ENCODE measurements at regions not wholly inside any gene's neighbourhood (a gene's known extent, or its start where the extent isn't known, plus 50 kb on each side); places are given as distances from the start of the nearest gene placed in this dataset.
"Not testable (repeated sequence)": the region's sequence is repeated elsewhere in the genome, so short reads cannot be mapped to it uniquely, and the experiment has no call there.

DNA sequence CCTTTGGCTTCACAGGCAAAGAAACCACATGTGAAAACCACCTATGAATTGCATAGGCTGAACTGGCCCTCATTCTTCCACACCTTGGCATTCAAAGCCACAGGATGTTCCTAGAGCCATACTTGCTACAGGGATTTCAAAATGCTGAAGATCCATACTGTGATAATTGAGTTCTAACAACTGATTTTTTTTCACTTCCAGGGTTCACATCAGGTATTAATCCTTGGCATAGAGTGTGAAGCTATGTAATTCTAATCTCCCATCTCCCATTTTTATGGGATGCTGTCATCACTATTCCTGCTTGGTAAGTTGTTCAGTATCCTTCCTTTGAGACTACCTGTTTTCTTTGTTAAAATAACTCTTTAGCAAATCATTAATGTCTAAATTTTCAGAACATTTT lies 1569.2 kb upstream of the ADGRL3 start:
- no peak for DNase-seq

DNA sequence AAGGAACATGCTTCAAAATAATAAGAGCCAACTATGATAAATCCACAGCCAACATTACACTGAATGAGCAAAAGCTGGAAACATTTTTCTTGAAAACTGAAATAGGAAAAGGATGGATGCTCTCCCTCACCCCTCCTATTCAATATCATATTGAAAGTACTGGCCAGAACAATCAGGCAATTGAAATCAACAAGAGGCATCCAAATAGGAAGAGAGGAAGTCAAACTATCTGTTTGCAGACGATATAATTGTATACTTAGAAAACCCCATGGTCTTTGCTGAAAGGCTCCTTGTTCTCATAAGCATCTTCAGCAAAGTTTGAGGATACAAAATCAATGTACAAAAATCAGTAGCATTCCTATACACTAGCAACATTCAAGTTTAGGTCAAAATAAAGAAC lies 1562.5 kb upstream of the ADGRL3 start:
- no peak for DNase-seq

DNA sequence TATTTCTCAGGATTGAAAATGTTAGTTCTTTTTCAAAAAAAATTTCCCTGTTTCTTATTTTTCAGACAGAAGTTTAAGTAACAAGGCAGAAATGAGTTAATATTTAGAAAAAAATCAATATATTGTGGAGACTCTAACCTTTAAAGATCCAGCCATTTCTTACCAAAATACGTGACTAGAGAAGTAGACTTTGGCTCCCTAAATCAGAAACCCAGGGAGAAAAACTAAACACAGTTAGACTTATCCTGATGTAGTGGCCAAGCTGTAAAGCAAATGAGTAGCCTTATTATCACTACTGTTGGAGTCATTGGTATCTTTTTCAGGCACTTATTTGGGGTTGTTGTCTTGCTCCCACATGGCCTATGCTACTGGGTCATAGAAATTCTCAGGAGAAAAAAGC lies 1556.4 kb upstream of the ADGRL3 start:
- no peak for DNase-seq

DNA sequence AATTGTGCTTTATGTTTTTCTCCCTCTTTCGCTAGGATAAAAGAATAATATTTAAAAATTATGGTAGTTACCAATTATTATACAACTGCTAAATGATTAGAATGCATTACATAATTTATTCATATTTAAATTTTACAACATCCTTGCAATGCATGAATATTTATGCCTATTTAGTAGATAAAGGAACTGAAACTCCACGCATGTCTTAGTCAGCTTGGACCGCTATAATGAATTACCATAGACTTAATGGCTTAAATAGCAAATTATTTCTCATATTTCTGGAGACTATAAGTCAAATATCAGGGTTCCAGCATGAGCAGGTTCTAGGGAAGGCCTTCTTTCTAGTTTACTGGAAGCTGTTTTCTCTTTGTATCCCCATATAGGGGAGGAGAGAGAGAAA lies 1555.4 kb upstream of the ADGRL3 start:
- no peak for DNase-seq

DNA sequence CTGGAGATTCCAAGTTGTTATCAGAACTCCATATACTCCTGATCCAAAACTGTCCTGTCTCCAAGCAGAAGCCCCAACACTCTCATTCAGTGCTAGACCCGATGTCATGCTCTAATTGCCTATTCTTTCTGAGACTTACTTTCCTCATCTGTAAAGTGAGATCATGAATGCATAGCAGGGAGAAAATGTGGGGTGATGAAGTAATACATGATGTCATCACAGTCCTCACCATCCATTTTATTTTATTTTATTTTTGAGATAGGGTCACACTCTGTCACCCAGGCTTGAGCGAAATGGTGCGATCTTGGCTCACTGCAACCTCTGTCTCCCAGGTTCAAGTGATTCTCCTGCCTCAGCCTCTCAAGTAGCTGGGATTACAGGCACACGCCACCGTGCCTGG lies 1554.0 kb upstream of the ADGRL3 start:
- DNase-seq: no peak

DNA sequence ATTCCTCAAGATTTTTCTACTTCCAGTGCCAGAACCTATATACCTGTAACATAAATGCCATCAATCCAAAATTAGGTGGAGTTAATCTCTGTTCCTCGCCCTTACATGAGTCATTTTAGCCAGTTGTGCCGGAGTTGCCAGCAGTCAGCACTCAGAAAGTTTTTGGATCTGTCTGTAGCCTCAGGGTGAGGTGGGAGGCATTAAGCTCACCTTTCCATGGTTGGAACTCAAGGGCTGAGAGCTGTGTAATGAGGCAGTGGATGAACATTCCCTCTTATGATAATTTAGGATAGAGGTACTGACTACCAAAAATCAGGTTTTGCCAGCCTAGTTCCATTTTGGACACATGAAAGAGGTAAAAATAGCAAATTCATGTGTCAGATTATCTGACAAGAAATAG lies 1553.1 kb upstream of the ADGRL3 start:
- no peak for DNase-seq

DNA sequence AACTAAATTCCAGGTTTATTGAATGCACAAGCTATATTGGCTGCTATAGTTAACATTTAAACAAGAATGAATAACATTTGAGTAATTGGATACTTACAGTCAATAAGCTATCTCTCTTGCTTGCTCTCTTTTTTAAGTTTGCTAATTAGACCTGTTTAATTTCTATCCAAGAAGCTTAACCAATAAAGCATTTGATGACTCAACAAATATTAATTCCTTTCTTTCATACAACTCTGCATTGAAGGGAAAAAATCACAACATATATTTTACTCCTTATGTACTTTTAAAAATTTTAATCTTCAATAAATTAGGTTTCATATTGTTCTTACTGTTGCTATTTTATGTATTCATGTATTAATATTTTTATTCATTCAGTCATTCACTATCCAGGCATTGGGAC lies 1552.6 kb upstream of the ADGRL3 start:
- no peak for DNase-seq

DNA sequence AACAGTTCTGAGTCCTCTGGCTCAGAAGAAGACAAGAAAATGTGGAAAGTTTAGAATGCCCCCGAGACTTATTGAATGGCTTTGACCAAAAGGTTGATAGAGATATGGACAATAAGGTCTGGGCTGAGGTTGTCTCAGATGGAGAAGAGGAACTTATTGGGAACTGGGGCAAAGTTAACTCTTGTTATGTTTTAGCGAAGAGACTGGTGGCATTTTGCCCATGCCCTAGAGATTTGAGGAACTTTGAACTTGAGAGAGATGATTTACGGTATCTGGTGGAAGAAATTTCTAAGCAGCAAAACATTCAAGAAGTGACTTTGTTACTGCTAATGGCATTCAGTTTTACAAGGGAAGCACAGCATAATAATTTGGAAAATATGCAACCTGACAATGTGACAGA lies 1549.3 kb upstream of the ADGRL3 start:
- DNase-seq: no peak

DNA sequence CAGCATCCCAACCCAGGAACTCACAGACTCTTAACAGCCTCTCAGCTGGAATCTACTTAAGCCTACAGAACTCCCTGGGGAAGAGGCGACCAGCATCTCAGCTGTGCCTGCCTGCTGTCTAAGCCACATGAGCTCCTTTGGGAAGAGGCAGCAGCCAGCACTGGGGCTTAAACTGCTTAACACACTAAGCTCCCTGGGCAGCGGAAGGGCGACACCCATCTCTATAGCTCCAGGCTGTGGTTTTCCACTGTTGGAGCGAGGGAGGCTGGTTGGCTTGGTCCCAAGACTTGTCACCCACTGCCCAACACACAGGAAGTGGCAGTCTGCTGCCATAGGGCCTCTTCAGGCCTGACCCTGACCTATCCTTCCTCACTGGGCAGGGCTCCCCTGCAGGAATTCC lies 1544.1 kb upstream of the ADGRL3 start:
- no peak for DNase-seq

DNA sequence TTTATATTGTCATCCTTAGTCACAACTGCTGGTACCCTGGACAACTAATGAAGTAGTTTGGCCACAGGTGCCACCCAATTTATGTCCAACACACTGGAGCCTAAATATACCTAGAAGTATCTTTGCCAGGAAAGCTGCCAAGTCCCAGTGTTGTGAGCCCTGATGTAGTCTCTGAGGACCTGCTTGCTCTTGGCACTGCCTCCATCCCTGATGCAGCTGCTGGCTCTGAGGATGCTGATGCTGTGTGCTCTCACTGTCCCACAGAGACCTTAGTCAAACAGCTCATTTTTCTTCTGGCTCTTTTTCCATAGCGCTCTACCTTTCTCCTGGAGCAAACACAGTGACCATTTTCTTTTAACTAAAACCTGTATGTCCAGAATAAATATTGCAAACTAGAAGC lies 1535.4 kb upstream of the ADGRL3 start:
- DNase-seq: no peak

DNA sequence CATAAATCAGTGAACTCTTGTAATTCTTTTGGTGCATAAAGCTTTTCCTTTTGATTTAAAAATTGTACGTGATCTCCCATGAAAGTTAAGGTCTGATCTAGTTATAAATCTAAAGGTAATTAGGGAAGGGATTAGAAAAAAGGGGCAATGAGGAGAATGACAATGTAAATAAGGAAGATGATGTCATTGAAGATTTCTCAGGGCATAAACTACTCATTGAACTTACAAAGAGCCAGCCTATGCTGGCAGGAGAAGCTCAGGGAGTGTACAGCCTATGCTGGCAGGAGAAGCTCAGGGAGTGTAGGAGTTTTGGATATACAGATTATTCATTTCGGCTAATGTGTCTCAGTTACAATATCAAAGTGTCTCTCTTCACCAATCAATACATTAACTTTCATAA lies 1533.5 kb upstream of the ADGRL3 start:
- no peak for DNase-seq

DNA sequence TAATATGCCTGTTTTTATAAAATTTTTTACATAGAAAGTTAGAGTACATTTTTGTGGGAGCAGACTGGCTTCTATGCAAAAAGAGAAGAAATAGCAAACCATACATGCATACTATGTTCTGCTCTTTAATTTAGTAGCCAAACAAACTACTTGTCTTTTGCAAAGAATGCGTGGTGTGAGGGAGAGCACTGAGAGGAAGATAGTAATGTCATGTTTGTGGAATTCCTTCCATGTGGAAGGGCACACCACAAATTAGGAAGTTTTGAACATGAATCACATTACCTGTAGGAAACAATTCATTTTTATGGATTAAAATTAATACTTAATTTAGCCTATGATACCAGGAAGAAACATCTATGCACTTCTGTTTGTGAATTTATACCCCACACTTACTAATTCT lies 1529.1 kb upstream of the ADGRL3 start:
- no peak for DNase-seq

DNA sequence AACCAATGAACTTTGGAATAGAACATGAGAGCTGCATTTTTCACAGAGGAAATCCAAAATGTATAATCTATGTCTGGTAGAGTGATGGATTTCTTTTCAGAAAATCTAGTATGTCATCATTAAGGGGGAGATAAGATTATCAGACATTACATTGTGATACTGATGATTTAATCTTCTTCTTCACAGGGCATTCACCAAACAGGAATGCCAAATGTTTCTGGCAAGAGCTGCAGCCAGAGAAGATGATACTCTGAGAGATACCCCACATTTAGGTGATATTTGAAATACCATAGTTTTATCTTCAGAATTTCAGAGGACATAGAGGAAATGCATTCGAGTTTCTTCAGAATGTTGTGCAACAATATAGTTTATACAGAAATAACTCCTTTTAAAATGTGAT lies 1523.7 kb upstream of the ADGRL3 start:
- DNase-seq: no peak

DNA sequence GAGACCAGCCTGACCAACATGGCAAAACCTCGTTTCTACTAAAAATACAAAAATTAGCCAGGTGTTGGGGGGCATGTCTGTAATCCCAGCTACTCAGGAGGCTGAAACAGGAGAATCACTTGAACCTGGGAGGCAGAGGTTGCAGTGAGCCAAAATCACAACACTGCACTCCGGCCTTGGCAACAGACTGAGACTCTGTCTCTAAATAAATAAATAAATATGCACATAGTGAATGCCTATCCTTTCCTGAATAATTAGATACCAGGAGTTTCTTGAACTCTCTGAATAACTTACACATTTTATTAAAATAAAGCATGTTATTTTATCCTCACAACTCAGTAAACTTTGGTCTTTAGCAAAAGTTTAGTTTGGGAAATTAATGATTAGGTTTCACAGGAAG lies 1523.1 kb upstream of the ADGRL3 start:
- not testable (repeated sequence) for DNase-seq

DNA sequence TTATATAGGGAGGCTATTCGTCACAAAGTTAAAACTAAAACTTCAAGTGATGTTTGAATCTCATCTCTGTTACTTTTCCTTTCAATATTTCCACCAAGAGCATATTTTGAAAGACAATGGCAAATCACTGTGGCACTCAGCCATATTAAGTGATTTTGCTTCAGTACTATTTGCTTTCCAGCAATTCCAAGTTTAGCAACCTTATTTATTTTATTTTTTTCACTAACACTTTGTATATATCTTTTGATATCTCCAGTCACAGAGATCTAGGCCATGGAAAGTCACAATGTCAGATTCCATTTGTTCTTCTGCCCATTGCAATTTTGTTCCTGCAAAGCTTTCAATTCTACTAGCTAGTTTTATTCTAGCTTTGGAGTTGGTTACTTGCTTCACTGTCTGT lies 1514.5 kb upstream of the ADGRL3 start:
- DNase-seq: no peak

DNA sequence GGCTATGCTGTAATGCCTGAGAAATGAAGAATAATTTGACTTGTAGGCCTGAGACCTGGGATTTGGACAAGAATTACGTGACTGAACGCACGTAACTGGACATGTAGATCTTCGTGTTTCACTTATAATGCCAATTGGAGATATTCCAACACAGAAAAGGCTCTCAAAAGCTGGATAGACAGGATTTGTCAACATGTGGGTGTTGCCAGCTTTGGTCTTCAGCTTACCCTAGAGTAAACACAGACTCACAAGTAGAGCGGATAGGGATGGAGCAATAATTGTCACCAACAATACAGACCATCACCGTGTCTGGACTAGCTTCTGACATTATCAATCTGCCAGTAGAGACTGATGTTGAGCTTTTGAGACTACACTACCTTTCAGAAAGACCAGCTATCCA lies 1511.0 kb upstream of the ADGRL3 start:
- no peak for DNase-seq

DNA sequence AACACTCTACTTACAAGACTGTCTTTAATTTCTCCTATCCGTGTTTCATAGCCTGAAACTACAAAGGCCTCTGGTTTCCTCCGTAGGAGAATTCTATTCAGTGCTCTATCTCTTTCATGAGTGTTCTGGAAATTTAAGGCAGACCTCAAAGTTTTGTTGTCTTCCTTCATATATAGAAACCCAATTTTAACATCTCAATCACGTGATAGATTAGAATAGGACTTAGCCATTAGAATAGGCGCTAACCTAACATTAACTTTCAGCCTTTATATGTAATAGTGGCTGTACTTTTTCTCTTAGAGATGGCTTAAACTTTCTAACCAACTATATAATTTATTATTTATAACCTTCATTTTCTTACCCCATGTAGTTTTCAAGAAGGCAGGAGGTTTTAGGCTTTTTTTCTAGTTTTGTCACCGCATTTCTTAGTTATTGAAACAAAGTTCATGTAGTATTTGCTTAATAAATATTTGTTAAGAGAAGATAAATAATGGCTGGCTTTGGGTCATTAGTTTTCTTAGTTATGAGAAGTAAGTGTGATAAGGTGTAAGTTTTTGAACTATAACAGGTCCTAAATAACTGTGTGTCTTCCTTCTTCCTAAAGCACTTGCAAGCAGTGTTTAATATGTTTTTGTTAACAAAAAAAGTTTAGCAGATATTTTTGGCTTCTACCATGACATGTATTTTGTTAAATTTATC lies 1504.6 kb upstream of the ADGRL3 start:
- no peak for DNase-seq

DNA sequence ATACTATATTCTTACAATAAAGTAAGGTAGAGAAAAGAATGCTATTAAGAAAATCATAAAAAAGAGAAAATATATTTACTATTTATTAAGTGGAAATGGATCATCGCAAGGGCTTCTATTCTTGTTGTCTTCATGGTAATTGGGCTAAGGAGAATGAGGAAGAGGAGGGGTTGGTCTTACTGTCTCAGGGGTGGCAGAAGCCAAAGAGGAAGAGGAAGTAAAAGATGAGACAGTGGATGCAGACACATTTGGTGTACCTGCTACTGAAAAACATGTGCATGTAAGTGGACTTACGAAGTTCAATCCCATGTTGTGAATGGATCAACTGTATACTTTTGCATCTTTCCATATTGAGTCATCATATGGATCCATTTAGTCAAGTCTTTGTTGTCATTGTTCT lies 1502.1 kb upstream of the ADGRL3 start:
- DNase-seq: no peak

DNA sequence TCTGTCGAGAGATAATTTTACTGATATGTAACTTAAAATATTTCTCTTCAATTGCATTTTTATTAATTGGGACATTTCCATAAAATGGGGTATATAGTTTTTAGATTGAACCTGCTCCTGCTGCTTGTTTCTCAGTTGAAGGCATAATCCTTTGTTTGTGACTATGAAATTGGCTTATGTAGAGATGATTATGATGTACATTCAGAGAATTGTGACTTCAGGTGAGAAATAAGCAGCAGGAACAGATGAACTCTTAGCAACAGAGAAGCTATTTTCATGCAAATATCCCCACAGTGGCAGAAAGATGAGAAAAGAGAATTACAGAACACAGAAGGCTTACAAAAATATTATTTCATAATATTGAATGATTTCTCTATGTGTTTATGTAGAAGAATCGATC lies 1499.5 kb upstream of the ADGRL3 start:
- no peak for DNase-seq

DNA sequence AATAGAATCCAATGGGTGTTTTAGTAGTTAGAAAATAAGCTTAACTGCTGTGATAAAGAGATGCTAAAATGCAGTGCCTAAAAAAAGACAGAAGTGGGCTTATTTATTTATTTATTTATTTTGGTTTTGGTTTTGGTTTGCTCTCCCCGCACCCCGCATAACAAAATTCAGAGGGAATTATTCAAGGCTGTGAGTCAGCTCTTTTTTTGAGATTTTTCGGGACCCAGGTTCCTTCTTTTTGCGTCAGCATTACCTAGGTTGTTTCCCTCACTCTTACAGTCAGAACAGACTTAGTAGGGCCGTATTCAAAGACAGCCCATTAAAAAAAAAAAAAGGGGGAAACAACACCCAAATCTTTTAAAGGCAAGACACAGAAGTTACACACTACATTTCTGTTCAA lies 1495.5 kb upstream of the ADGRL3 start:
- DNase-seq: no peak

DNA sequence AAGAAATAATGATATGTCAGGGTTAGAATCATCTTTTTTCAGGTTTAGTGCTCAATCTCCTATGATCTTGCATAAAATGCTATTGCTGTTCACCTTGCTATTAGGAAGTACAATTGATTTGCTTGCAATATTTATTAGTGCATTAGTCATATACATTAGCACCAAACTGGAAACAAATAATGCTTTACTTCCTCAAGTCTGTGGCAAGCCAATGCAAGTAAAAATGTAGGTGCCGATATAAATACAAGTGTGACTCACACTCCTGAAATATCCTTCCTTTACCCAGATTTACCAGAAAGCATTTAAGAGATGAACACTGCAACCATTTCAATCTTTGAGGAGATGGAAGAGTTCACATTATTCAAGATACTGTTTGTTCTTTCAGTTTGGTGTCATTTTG lies 1487.7 kb upstream of the ADGRL3 start:
- DNase-seq: no peak

DNA sequence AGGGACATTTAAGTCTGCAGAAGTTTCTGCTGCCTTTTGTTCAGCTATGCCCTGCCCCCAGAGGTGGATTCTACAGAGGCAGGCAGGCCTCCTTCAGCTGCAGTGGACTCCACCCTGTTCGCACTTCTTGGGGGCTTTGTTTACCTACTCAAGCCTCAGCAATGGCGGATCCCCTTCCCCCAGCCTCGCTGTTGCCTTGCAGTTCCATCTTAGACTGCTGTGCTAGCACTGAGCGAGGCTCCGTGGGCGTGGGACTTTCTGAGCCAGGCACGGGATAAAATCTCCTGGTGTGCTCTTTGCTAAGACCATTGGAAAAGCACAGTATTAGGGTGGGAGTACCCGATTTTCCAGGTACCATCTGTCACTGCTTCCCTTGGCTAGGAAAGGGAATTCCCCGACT lies 1475.8 kb upstream of the ADGRL3 start:
- not testable (repeated sequence) for DNase-seq

DNA sequence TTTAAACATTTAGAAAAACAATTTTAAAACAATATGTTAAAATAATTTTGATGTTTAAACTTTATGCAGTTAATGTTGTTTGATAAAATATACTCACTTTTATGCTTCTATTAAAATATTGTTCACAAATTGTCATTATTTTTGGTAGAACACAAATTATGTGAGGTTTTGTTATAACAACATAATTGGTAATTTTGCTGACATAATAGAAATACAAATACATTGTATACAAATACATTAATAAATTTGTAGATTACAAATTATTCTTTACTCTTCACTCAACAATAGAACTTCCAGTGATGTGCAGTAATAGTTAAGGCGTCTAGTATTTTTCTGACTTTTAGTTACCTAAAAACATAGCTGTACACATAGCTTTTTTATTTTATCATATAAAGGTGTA lies 1472.4 kb upstream of the ADGRL3 start:
- no peak for DNase-seq

DNA sequence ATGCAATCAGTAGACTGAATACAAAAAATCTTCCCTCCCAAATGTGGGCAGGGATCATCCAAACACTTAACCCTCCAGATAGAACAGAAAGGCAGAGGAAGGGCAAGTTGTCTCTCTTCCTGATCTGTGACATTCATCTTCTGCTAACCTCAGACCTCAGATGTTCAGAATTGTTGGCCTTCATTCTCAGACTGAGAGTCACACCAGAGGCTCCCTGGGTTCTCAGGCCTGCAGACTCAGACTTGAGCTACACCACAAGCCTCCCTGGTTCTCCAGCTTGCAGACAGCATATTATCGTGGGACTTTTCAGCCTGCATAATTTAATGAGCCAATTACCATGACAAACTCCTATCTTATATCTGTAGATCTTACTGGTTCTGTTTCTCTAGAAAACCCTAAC lies 1471.6 kb upstream of the ADGRL3 start:
- DNase-seq: no peak

DNA sequence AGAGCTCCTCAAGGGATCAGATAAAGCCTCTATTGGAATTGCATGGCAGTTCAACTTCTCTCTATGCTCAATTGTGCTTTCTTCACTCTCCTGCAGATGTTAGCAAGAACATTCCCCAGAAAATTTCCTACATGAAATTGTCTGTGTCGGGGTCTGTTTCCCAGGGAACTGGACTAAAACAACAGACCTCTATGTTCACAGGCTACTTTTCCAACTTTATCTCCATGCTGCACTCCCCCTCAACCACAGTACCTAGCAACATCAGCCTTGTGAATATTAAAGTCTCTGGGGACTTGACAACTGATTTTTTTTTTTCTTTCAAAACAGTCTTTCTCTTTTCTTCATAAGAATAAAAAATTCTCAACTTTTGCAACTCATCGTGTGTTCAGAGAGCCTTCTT lies 1470.8 kb upstream of the ADGRL3 start:
- no peak for DNase-seq

DNA sequence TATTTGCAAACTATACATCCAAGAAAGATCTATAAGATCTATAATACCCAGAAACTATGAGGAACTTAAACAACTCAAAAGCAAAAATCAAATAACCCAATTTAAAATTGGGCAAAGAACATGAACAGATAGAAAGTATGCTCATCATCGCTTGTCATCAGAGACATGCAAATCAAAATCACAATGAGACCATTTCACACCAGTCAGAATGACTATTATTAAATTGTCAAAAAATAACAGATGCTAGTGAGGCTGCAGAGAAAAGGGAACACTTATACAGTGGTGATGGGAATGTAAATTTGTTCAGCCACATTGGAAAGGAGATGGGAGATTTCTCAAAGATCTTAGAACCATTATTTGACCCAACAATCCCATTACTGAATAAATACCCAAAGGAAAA lies 1451.7 kb upstream of the ADGRL3 start:
- no peak for DNase-seq

All from stimulated activated CD4-positive, alpha-beta T cell treated with anti-CD3 and anti-CD28 coated beads, Interleukin-2, amount 100 ng/mL, for 24 hours (primary cell).